ENCODE measurements at regions not wholly inside any gene's neighbourhood (a gene's known extent, or its start where the extent isn't known, plus 50 kb on each side); places are given as distances from the start of the nearest gene placed in this dataset.

GRCh38 chr12:24721191-24721590 is 227.7 kb downstream of the BCAT1 start:
- no peak for TF ChIP-seq CTCF (IDR thresholded peaks at IDR 0.05; ENCODE audit: low read depth, low read length)
- no peak for TF ChIP-seq MYC (IDR thresholded peaks at IDR 0.05; ENCODE audit: low read depth, low read length)
- TF ChIP-seq MAX (IDR thresholded peaks at IDR 0.05; ENCODE audit: low read depth, low read length), result no peak
- no peak for TF ChIP-seq POLR2A (IDR thresholded peaks at IDR 0.05; ENCODE audit: extremely low read depth, insufficient read length)
- no peak overlapping the region for H3K4me3 ChIP-seq (ENCODE audit: low read depth, low read length)
- DNase-seq (ENCODE audit: low read depth), result no peak

GRCh38 chr12:24719293-24719721 is 229.6 kb downstream of the BCAT1 start:
- H3K4me3 ChIP-seq (ENCODE audit: low read depth, low read length), result no peak overlapping the region
- DNase-seq (ENCODE audit: low read depth), result peak; percentile 86
- TF ChIP-seq CTCF (IDR thresholded peaks at IDR 0.05; ENCODE audit: low read depth, low read length) (no peak), MAX (IDR thresholded peaks at IDR 0.05; ENCODE audit: low read depth, low read length) (peak; percentile 46; the same call in 1 of the 2 replicates)

GRCh38 chr12:24718617-24719016 is 230.3 kb downstream of the BCAT1 start:
- H3K4me3 ChIP-seq (ENCODE audit: low read depth, low read length), result no peak overlapping the region
- TF ChIP-seq CTCF (IDR thresholded peaks at IDR 0.05; ENCODE audit: low read depth, low read length) (no peak), MAX (IDR thresholded peaks at IDR 0.05; ENCODE audit: low read depth, low read length) (no peak), POLR2A (IDR thresholded peaks at IDR 0.05; ENCODE audit: extremely low read depth, insufficient read length) (no peak), MYC (IDR thresholded peaks at IDR 0.05; ENCODE audit: low read depth, low read length) (no peak)
- no peak for DNase-seq (ENCODE audit: low read depth)

- H3K4me3 ChIP-seq (ENCODE audit: low read depth, low read length), result no peak overlapping the region
- TF ChIP-seq POLR2A (IDR thresholded peaks at IDR 0.05; ENCODE audit: extremely low read depth, insufficient read length) (no peak), MYC (IDR thresholded peaks at IDR 0.05; ENCODE audit: low read depth, low read length) (no peak), CTCF (IDR thresholded peaks at IDR 0.05; ENCODE audit: low read depth, low read length) (no peak), MAX (IDR thresholded peaks at IDR 0.05; ENCODE audit: low read depth, low read length) (no peak)
- DNase-seq (ENCODE audit: low read depth), result no peak
Observed at GRCh38 chr12:24714237-24714636, 234.7 kb downstream of the BCAT1 start.

GRCh38 chr12:24711056-24712008 is 237.6 kb downstream of the BCAT1 start:
- no peak for DNase-seq (ENCODE audit: low read depth)
- TF ChIP-seq CTCF (IDR thresholded peaks at IDR 0.05; ENCODE audit: low read depth, low read length) (no peak), MAX (IDR thresholded peaks at IDR 0.05; ENCODE audit: low read depth, low read length) (no peak), MYC (IDR thresholded peaks at IDR 0.05; ENCODE audit: low read depth, low read length) (no peak), POLR2A (IDR thresholded peaks at IDR 0.05; ENCODE audit: extremely low read depth, insufficient read length) (no peak)
- no peak overlapping the region for H3K4me3 ChIP-seq (ENCODE audit: low read depth, low read length)

Data from NB4 (cell line).